ENCODE measurements at regions not wholly inside any gene's neighbourhood (a gene's known extent, or its start where the extent isn't known, plus 50 kb on each side); places are given as distances from the start of the nearest gene placed in this dataset.

DNA sequence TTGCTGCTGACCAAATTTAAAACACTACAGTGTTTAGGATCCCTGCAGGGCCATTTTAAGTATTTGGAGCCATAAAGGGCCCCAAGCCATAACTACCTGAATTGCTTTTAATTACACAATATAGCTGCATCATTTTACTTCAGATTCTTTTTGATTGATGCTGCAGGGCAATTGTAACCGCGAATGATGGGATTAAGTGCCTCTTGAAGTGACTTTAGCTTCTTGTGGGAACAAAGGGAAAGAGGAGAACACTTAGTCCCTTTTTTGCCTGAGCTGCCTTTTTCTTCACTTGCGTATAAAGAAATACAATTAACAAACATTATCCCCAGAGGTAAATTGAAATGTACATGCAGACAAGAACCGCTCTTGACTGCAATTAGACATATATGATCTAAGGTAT lies 228.5 kb downstream of the ZIC5 start:
- TF ChIP-seq, protein P1, sequence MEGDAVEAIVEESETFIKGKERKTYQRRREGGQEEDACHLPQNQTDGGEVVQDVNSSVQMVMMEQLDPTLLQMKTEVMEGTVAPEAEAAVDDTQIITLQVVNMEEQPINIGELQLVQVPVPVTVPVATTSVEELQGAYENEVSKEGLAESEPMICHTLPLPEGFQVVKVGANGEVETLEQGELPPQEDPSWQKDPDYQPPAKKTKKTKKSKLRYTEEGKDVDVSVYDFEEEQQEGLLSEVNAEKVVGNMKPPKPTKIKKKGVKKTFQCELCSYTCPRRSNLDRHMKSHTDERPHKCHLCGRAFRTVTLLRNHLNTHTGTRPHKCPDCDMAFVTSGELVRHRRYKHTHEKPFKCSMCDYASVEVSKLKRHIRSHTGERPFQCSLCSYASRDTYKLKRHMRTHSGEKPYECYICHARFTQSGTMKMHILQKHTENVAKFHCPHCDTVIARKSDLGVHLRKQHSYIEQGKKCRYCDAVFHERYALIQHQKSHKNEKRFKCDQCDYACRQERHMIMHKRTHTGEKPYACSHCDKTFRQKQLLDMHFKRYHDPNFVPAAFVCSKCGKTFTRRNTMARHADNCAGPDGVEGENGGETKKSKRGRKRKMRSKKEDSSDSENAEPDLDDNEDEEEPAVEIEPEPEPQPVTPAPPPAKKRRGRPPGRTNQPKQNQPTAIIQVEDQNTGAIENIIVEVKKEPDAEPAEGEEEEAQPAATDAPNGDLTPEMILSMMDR (IDR thresholded peaks at IDR 0.05): no peak
- no peak for TF ChIP-seq POLR2A (IDR thresholded peaks at IDR 0.05)
- ATAC-seq (no peak), DNase-seq (no peak)
- Histone ChIP-seq H3K27me3 (no peaks in the 10 kb centered on the region), H3K9me3 (no peaks in the 10 kb centered on the region), H3K4me1 (no peaks in the 10 kb centered on the region), H3K4me3 (no peak overlapping the region), H3K36me3 (replicated peaks in 1 of 2; ENCODE audit: insufficient read depth in 1 of 2, low read depth in 2 of 2) (no peaks in the 10 kb centered on the region), H3K27ac (no peak overlapping the region)
- intact Hi-C loops (cut with DNase I): no loop called here
- WGBS, 2 donors: 94 to 97% methylated on average over 4 of the region's 4 CpGs

DNA sequence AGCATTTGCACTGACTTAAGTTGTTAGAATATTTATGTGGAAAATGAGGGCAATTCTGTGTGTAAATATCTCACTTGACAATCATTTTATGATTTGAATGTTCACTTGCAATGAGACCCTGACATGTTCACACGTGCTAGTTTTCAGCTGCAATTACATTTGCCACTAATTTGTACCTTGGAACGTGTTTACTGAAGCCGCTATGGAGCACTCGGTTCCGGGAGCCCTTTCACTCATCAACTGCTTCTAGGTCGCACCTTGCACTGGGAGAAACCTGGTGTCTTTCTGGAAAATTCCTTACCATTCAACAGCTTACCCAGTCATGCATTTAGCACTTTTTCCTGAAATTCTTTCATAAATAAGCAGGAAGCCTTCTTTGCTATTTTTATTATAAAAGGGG lies 229.6 kb downstream of the ZIC5 start:
- Histone ChIP-seq H3K9me3 (no peaks in the 10 kb centered on the region), H3K36me3 (replicated peaks in 1 of 2; ENCODE audit: insufficient read depth in 1 of 2, low read depth in 2 of 2) (no peaks in the 10 kb centered on the region), H3K4me3 (no peak overlapping the region), H3K4me1 (no peaks in the 10 kb centered on the region), H3K27ac (no peak overlapping the region), H3K27me3 (no peaks in the 10 kb centered on the region)
- no peak for DNase-seq
- 66 to 76% methylated on average over 6 of the region's 6 CpGs for WGBS, 2 donors
- no peak for TF ChIP-seq POLR2A (IDR thresholded peaks at IDR 0.05)
- TF ChIP-seq, protein P1 (IDR thresholded peaks at IDR 0.05): no peak
- no peak for ATAC-seq
- intact Hi-C loops (cut with DNase I): no loop called here

DNA sequence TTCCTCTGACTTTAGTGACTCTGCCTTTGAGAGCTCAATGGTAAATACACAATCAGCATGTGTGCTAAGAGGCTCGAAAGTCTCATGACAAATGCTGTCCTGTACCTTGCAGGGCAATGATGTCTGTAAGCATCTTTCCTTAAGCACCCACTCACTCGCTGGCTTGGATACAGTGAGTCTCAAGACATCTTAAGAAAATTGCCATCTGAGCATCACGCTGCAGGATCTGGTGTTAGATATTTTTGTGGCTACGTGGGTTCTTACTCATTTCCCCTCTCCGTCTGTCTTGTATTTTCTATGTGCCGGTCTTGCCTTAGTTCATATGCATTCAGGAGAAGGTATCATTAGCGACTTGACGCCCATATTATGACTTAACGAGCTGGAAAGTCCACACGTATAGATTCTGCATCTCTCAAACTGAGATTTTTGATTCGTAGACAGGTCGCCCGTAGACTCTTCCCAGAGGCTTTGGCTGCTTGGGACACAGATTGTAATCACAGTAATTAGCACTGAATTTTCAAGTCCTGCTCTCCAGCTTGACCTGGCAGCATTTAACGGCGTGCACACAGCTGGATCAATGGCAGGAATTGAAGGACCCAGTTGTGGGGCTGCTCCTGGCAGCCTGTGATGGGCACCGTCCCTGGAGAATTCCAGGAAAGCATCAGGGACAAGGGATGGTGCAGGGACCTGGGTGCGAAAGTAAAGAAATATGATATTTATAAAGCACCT lies 231.2 kb downstream of the ZIC5 start:
- Histone ChIP-seq H3K9me3 (no peaks in the 10 kb centered on the region), H3K27ac (no peak overlapping the region), H3K27me3 (no peaks in the 10 kb centered on the region), H3K4me1 (no peaks in the 10 kb centered on the region), H3K36me3 (replicated peaks in 1 of 2; ENCODE audit: insufficient read depth in 1 of 2, low read depth in 2 of 2) (no peaks in the 10 kb centered on the region), H3K4me3 (no peak overlapping the region)
- intact Hi-C loops (cut with DNase I): no loop called here
- ATAC-seq (no peak), DNase-seq (no peak)
- TF ChIP-seq, protein P1 (IDR thresholded peaks at IDR 0.05): no peak
- TF ChIP-seq POLR2A (IDR thresholded peaks at IDR 0.05): no peak
- 79 to 89% methylated on average over 17 of the region's 17 CpGs for WGBS, 2 donors

DNA sequence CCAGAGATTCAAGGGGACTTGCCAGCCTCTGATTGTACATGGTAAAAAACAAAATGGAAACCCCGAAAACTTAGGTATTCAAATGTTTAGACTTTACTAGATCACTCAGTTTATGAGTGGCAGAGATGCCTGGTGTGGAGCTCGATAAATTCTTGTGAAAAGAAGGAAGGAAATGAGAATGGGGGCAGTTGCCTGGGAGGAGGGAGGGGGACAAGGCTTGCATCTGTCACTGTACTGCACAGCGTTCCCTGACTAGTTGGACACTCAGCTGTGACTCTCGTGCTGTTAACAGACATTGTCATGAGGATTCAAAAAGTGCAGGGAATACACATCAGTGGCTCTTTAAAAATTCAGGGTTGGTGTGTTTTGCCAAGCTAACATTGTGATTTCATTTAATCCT lies 232.9 kb downstream of the ZIC5 start:
- no peak overlapping the region for H3K27ac ChIP-seq
- no peaks in the 10 kb centered on the region for H3K4me1 ChIP-seq
- no peak overlapping the region for H3K4me3 ChIP-seq
- H3K27me3 ChIP-seq: no peaks in the 10 kb centered on the region
- intact Hi-C loops (cut with DNase I): no loop called here
- TF ChIP-seq, protein P1 (IDR thresholded peaks at IDR 0.05): no peak
- no peak for TF ChIP-seq POLR2A (IDR thresholded peaks at IDR 0.05)
- WGBS, 2 donors: 64 to 65% methylated on average over 4 of the region's 4 CpGs
- H3K9me3 ChIP-seq: no peaks in the 10 kb centered on the region
- no peak for ATAC-seq
- no peaks in the 10 kb centered on the region for H3K36me3 ChIP-seq (replicated peaks in 1 of 2; ENCODE audit: insufficient read depth in 1 of 2, low read depth in 2 of 2)
- DNase-seq: no peak
